A673 (cell line): ENCODE measurements at regions not wholly inside any gene's neighbourhood (a gene's known extent, or its start where the extent isn't known, plus 50 kb on each side); places are given as distances from the start of the nearest gene placed in this dataset.

Source experiments
- CTCF ChIP-seq: fragments of 300-800, 200-600 bp; sonication (generic); conservative IDR thresholded peaks from 2 replicates; pipeline ENCODE4 v1.5.1; 2017; ENCODE audit warnings: low read depth, mild to moderate bottlenecking, antibody characterized with exemption, low read length, moderate library complexity, mixed read lengths
- EZH2 ChIP-seq: fragments of 200-600 bp; sonication (generic); IDR thresholded peaks from 2 replicates; pipeline ENCODE4 v1.6.1; 2017; ENCODE audit warnings: borderline replicate concordance, low read depth, mild to moderate bottlenecking, mixed read lengths, antibody characterized with exemption, low read length; ENCODE audit not compliant: poor library complexity, severe bottlenecking

- TF ChIP-seq CTCF (no peak), EZH2 (no peak)
These were observed 579.7 kb downstream of the SPRY1 start for GRCh38 chr4:123976285-123976684.
